SK-N-SH (cell line): ENCODE measurements at regions not wholly inside any gene's neighbourhood (a gene's known extent, or its start where the extent isn't known, plus 50 kb on each side); places are given as distances from the start of the nearest gene placed in this dataset.

Experiments used
- EP300 ChIP-seq, 2 experiments: IDR thresholded peaks; 2 replicates each; pipeline versions ENCODE4 v1.4.0 to v1.6.1; 2012; ENCODE audit warnings: borderline replicate concordance in 1 of 2, low read depth in 1 of 2, low read length in 1 of 2
- FOSL2 ChIP-seq: IDR thresholded peaks from 2 replicates; pipeline ENCODE4 v1.4.0; 2012; ENCODE audit warnings: low read depth, mild to moderate bottlenecking, moderate library complexity, borderline replicate concordance
- GABPA ChIP-seq: IDR thresholded peaks from 2 replicates; pipeline ENCODE4 v1.4.0; 2012; ENCODE audit warnings: low read depth, mild to moderate bottlenecking
- GATA2 ChIP-seq: sonication (generic); formaldehyde crosslinking; IDR thresholded peaks from 2 replicates; pipeline ENCODE4 v1.5.0; 2020; ENCODE audit warnings: mild to moderate bottlenecking, missing genetic modification reagents
- MEF2A ChIP-seq: IDR thresholded peaks from 2 replicates; pipeline ENCODE4 v1.4.0; 2012; ENCODE audit warnings: low read depth, borderline replicate concordance
- NRF1 ChIP-seq: IDR thresholded peaks from 2 replicates; pipeline ENCODE4 v1.6.1; 2012; ENCODE audit warnings: low read depth, mild to moderate bottlenecking, low read length
- POLR2AphosphoS5 ChIP-seq: IDR thresholded peaks from 2 replicates; pipeline ENCODE4 v1.6.1; 2012; ENCODE audit warnings: low read depth, low read length
- RXRA ChIP-seq: IDR thresholded peaks from 2 replicates; pipeline ENCODE4 v1.4.0; 2012; ENCODE audit warnings: low read depth, mild to moderate bottlenecking, borderline replicate concordance
- SMC3 ChIP-seq: IDR thresholded peaks from 2 replicates; pipeline ENCODE4 v1.6.1; 2012; ENCODE audit warnings: low read depth, low read length, improper control_type of control experiment
- TAF1 ChIP-seq: IDR thresholded peaks from 2 replicates; pipeline ENCODE4 v1.6.1; 2012; ENCODE audit warnings: low read depth, mild to moderate bottlenecking, low read length, moderate library complexity, borderline replicate concordance
- TF ChIP-seq, protein P1 (sequence below): fragments of 200-600 bp; sonication (generic); IDR thresholded peaks from 2 replicates; pipeline ENCODE4 v1.6.1; 2017; ENCODE audit warnings: antibody characterized with exemption, mild to moderate bottlenecking, moderate library complexity
- TF ChIP-seq, protein P2 (sequence below): IDR thresholded peaks from 2 replicates; pipeline ENCODE4 v1.6.1; 2012; ENCODE audit warnings: mild to moderate bottlenecking, low read depth, low read length, moderate library complexity
- TF ChIP-seq, protein P3 (sequence below): IDR thresholded peaks from 2 replicates; pipeline ENCODE4 v1.4.0; 2012; ENCODE audit warnings: low read depth
- TF ChIP-seq, protein P4 (sequence below): fragments of 150-350 bp; IDR thresholded peaks from 2 replicates; pipeline ENCODE4 v1.6.1; 2017; ENCODE audit warnings: antibody characterized with exemption, low read length, low read depth, borderline replicate concordance

DNA sequence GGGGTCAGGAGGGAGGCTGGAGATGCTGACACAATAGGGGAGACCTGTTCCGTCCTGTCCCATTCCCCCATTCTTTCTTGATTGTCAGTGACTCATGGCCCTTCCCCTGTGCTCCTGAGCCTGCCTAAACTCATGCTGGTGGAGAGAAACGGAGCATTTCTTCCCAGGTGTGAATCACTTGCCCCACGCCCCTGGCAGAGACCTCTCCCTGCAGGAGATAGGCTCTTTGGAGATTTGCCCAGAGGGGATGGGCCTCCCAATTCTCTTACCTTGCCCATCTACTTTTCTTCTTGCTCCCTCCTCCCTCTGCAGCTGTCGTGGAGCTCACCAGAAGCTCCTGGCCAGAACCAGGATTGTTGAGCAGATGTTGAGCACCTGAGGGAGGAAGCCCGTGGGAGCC lies 121.9 kb upstream of the OR9Q1 start:
- TF ChIP-seq GATA2 (no peak), SMC3 (no peak), FOSL2 (no peak), NRF1 (no peak), EP300 (IDR thresholded peaks at IDR 0.05; ENCODE audit: borderline replicate concordance in 1 of 2, low read depth in 1 of 2, low read length in 1 of 2) (no peak), TAF1 (no peak), GABPA (no peak), POLR2AphosphoS5 (no peak), MEF2A (no peak), RXRA (no peak)
- TF ChIP-seq, protein P1, sequence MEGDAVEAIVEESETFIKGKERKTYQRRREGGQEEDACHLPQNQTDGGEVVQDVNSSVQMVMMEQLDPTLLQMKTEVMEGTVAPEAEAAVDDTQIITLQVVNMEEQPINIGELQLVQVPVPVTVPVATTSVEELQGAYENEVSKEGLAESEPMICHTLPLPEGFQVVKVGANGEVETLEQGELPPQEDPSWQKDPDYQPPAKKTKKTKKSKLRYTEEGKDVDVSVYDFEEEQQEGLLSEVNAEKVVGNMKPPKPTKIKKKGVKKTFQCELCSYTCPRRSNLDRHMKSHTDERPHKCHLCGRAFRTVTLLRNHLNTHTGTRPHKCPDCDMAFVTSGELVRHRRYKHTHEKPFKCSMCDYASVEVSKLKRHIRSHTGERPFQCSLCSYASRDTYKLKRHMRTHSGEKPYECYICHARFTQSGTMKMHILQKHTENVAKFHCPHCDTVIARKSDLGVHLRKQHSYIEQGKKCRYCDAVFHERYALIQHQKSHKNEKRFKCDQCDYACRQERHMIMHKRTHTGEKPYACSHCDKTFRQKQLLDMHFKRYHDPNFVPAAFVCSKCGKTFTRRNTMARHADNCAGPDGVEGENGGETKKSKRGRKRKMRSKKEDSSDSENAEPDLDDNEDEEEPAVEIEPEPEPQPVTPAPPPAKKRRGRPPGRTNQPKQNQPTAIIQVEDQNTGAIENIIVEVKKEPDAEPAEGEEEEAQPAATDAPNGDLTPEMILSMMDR: no peak
- TF ChIP-seq, protein P2, sequence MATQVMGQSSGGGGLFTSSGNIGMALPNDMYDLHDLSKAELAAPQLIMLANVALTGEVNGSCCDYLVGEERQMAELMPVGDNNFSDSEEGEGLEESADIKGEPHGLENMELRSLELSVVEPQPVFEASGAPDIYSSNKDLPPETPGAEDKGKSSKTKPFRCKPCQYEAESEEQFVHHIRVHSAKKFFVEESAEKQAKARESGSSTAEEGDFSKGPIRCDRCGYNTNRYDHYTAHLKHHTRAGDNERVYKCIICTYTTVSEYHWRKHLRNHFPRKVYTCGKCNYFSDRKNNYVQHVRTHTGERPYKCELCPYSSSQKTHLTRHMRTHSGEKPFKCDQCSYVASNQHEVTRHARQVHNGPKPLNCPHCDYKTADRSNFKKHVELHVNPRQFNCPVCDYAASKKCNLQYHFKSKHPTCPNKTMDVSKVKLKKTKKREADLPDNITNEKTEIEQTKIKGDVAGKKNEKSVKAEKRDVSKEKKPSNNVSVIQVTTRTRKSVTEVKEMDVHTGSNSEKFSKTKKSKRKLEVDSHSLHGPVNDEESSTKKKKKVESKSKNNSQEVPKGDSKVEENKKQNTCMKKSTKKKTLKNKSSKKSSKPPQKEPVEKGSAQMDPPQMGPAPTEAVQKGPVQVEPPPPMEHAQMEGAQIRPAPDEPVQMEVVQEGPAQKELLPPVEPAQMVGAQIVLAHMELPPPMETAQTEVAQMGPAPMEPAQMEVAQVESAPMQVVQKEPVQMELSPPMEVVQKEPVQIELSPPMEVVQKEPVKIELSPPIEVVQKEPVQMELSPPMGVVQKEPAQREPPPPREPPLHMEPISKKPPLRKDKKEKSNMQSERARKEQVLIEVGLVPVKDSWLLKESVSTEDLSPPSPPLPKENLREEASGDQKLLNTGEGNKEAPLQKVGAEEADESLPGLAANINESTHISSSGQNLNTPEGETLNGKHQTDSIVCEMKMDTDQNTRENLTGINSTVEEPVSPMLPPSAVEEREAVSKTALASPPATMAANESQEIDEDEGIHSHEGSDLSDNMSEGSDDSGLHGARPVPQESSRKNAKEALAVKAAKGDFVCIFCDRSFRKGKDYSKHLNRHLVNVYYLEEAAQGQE: no peak
- TF ChIP-seq, protein P3, sequence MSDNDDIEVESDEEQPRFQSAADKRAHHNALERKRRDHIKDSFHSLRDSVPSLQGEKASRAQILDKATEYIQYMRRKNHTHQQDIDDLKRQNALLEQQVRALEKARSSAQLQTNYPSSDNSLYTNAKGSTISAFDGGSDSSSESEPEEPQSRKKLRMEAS: no peak
- TF ChIP-seq, protein P4, sequence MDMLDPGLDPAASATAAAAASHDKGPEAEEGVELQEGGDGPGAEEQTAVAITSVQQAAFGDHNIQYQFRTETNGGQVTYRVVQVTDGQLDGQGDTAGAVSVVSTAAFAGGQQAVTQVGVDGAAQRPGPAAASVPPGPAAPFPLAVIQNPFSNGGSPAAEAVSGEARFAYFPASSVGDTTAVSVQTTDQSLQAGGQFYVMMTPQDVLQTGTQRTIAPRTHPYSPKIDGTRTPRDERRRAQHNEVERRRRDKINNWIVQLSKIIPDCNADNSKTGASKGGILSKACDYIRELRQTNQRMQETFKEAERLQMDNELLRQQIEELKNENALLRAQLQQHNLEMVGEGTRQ: no peak
